ENCODE measurements at regions not wholly inside any gene's neighbourhood (a gene's known extent, or its start where the extent isn't known, plus 50 kb on each side); places are given as distances from the start of the nearest gene placed in this dataset.

GRCh38 chr10:10178476-10178875 lies 839.2 kb upstream of the CELF2 start:
- Histone ChIP-seq H3K4me3 (ENCODE audit: insufficient read depth, low read depth, low read length) (no peak overlapping the region), H3K36me3 (replicated peaks; ENCODE audit: control insufficient read depth, insufficient read depth, low read length) (no peaks in the 10 kb centered on the region), H3K27me3 (ENCODE audit: control insufficient read depth, insufficient read depth, low read length) (no peaks in the 10 kb centered on the region)
- no peak for DNase-seq

- Histone ChIP-seq H3K36me3 (replicated peaks; ENCODE audit: control insufficient read depth, insufficient read depth, low read length) (no peaks in the 10 kb centered on the region), H3K27me3 (ENCODE audit: control insufficient read depth, insufficient read depth, low read length) (no peaks in the 10 kb centered on the region), H3K4me3 (ENCODE audit: insufficient read depth, low read depth, low read length) (no peak overlapping the region)
- DNase-seq = no peak
Measured at GRCh38 chr10:10193848-10194247, 823.8 kb upstream of the CELF2 start.

- no peaks in the 10 kb centered on the region for H3K27me3 ChIP-seq (ENCODE audit: control insufficient read depth, insufficient read depth, low read length)
- no peak for DNase-seq
- no peaks in the 10 kb centered on the region for H3K36me3 ChIP-seq (replicated peaks; ENCODE audit: control insufficient read depth, insufficient read depth, low read length)
- H3K4me3 ChIP-seq (ENCODE audit: insufficient read depth, low read depth, low read length) = no peak overlapping the region
Measured at GRCh38 chr10:10196701-10197100, 821.0 kb upstream of the CELF2 start.

GRCh38 chr10:10197423-10197822 lies 820.2 kb upstream of the CELF2 start:
- no peaks in the 10 kb centered on the region for H3K27me3 ChIP-seq (ENCODE audit: control insufficient read depth, insufficient read depth, low read length)
- DNase-seq = no peak
- H3K36me3 ChIP-seq (replicated peaks; ENCODE audit: control insufficient read depth, insufficient read depth, low read length) = no peaks in the 10 kb centered on the region
- no peak overlapping the region for H3K4me3 ChIP-seq (ENCODE audit: insufficient read depth, low read depth, low read length)

DNA sequence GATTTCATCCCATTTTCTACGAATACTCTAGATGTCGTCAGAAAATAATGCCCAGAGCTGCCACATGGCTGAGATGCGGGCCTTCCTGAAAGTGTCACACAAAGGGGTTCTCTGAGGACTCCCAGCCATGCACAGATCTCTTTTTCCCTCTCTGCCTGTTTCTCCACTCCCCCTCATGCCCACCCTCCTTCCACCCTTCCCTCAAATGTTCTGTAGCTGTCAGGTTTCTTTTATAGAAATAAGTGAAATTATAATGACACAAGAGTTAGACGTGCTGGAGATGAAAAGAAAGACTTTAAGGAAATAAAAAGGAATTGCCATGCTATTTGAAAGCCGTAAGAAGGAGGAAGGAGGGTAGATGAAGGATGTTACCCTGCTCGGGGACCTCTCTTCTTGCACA lies 819.3 kb upstream of the CELF2 start:
- Histone ChIP-seq H3K27me3 (ENCODE audit: control insufficient read depth, insufficient read depth, low read length) (no peaks in the 10 kb centered on the region), H3K4me3 (ENCODE audit: insufficient read depth, low read depth, low read length) (no peak overlapping the region), H3K36me3 (replicated peaks; ENCODE audit: control insufficient read depth, insufficient read depth, low read length) (no peaks in the 10 kb centered on the region)
- DNase-seq = no peak

DNA sequence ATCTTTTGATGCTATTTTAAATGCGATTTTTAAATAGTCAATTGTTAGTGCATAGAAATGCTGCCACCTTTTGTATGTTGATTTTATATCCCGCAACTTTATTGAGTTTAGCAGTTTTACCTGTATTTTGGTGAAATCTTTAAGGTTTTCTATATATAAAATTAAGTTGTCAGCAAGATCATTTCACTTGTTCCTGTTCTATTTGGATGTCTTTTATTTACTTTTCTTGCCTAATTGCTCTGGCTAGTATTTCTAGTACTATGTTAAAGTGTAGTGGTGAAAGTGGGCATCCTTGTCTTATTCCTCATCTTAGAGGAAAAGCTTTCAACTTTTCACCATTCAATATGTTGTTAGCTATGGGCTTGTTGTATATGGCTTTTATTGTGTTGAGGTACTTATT lies 813.3 kb upstream of the CELF2 start:
- H3K27me3 ChIP-seq (ENCODE audit: control insufficient read depth, insufficient read depth, low read length) = no peaks in the 10 kb centered on the region
- no peak for DNase-seq
- H3K4me3 ChIP-seq (ENCODE audit: insufficient read depth, low read depth, low read length) = no peak overlapping the region
- no peaks in the 10 kb centered on the region for H3K36me3 ChIP-seq (replicated peaks; ENCODE audit: control insufficient read depth, insufficient read depth, low read length)

DNA sequence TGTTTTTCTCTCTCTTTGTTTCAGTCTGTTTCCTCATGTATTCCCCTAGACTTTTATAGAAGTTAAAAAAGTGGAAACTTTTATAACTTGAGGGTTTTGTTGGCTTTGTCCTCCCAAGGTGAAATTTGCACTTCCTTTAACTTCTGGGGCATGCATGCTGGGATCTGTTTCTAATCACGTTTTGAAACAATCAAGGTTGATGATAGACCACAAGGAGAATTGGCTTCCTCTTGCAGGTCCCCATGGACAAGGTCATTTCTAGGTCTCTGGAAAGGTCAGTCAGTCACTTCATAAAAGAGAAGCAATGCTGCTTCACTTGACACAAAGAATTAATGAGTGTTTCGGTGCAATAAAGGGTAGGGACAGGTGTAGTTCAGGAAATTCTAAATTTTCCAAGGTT lies 811.8 kb upstream of the CELF2 start:
- no peaks in the 10 kb centered on the region for H3K36me3 ChIP-seq (replicated peaks; ENCODE audit: control insufficient read depth, insufficient read depth, low read length)
- H3K27me3 ChIP-seq (ENCODE audit: control insufficient read depth, insufficient read depth, low read length) = no peaks in the 10 kb centered on the region
- DNase-seq = no peak
- no peak overlapping the region for H3K4me3 ChIP-seq (ENCODE audit: insufficient read depth, low read depth, low read length)

DNA sequence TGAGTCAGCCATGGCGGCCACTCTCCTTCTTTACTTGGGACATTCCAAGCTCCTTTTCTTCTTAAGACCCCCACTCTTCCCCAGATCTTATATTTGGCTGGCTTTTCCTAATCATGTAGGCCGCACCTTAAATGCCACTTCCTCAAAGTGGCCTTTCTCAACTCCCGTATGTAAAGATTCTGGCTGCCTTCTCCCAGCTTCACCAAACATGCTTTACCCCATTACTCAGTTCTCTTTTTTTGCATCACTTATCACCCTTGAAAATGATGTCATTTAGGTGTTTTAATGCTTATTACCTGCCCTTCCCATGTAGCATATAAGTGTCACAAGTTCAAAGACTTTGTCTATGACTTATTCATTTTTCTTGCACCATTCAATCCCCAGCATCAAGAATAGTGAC lies 810.1 kb upstream of the CELF2 start:
- H3K27me3 ChIP-seq (ENCODE audit: control insufficient read depth, insufficient read depth, low read length) = no peaks in the 10 kb centered on the region
- H3K36me3 ChIP-seq (replicated peaks; ENCODE audit: control insufficient read depth, insufficient read depth, low read length) = no peaks in the 10 kb centered on the region
- DNase-seq = no peak
- no peak overlapping the region for H3K4me3 ChIP-seq (ENCODE audit: insufficient read depth, low read depth, low read length)

GRCh38 chr10:10208196-10208595 lies 809.5 kb upstream of the CELF2 start:
- DNase-seq = no peak
- Histone ChIP-seq H3K27me3 (ENCODE audit: control insufficient read depth, insufficient read depth, low read length) (no peaks in the 10 kb centered on the region), H3K4me3 (ENCODE audit: insufficient read depth, low read depth, low read length) (no peak overlapping the region), H3K36me3 (replicated peaks; ENCODE audit: control insufficient read depth, insufficient read depth, low read length) (no peaks in the 10 kb centered on the region)

GRCh38 chr10:10209167-10209566 lies 808.5 kb upstream of the CELF2 start:
- no peaks in the 10 kb centered on the region for H3K27me3 ChIP-seq (ENCODE audit: control insufficient read depth, insufficient read depth, low read length)
- DNase-seq = no peak
- no peak overlapping the region for H3K4me3 ChIP-seq (ENCODE audit: insufficient read depth, low read depth, low read length)
- H3K36me3 ChIP-seq (replicated peaks; ENCODE audit: control insufficient read depth, insufficient read depth, low read length) = no peaks in the 10 kb centered on the region

DNA sequence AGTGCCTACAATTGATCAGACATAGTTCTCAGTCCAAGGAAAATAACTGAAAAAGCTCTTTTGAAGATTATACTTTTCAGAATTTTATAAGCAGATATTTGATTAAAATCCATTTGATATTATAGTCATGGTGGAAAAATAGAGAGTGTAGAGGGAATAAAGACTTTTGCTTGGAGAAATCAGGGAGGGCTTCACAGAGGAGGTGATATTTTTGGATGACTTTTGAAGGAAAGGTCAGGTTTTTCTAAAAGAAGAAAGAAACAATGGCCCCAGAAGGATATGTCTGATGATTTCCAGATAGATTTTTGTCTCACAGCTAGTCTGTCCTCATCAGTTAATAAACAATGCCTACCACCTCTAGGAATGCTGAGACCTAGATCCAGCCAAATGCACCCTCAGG lies 806.3 kb upstream of the CELF2 start:
- Histone ChIP-seq H3K27me3 (ENCODE audit: control insufficient read depth, insufficient read depth, low read length) (no peaks in the 10 kb centered on the region), H3K4me3 (ENCODE audit: insufficient read depth, low read depth, low read length) (no peak overlapping the region), H3K36me3 (replicated peaks; ENCODE audit: control insufficient read depth, insufficient read depth, low read length) (no peaks in the 10 kb centered on the region)
- no peak for DNase-seq

- Histone ChIP-seq H3K4me3 (ENCODE audit: insufficient read depth, low read depth, low read length) (no peak overlapping the region), H3K27me3 (ENCODE audit: control insufficient read depth, insufficient read depth, low read length) (no peaks in the 10 kb centered on the region)
- no peak for DNase-seq
Measured at GRCh38 chr10:10213237-10213636, 804.4 kb upstream of the CELF2 start.

DNA sequence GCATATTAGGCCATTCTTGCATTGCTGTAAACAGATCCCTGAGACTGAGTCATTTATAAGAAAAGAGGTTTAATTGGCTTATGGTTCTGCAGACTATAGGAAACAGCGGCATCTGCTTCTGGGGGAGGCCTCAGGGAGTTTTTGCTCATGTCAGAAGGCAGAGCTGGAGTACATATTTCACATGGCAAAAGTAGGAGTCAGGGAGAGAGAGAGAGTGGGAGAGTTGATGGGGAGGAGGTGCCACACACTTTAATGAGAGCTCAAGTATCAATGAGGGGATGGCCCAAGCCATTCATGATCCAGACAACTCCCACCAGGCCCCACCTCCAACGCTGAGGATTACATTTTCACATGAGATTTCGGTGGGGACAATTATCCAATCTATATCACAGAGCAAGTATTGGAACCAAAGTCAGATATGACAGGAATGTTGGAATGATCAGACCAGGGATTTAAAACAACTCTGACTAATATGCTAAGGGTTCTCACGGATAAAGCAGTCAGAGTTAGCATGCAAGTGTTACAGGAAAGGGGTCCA lies 795.3 kb upstream of the CELF2 start:
- DNase-seq = no peak
- H3K4me3 ChIP-seq (ENCODE audit: insufficient read depth, low read depth, low read length) = no peak overlapping the region

More at GRCh38 chr10:10213237-10213636, 804.4 kb upstream of the CELF2 start:
- no peaks in the 10 kb centered on the region for H3K36me3 ChIP-seq (replicated peaks; ENCODE audit: control insufficient read depth, insufficient read depth, low read length)

DNA sequence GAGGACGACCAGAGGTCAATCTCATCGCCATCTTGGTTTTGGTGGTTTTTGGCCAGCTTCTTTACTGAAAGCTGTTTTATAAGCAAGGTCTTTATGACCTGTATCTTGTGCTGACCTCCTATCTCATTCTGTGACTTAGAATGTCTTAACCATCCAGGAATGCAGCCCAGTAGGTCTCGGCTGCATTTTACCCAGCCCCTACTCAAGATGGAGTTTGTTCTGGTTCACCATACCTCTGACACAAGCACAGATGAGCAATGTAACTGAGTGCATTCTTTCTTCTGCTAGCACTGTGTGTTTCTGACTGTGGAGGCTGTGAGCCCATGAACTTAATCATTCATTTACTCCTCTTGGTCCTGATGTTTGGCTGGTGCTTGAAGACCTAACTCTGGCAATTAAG lies 794.5 kb upstream of the CELF2 start:
- H3K4me3 ChIP-seq (ENCODE audit: insufficient read depth, low read depth, low read length) = no peak overlapping the region
- no peaks in the 10 kb centered on the region for H3K36me3 ChIP-seq (replicated peaks; ENCODE audit: control insufficient read depth, insufficient read depth, low read length)
- no peak for DNase-seq
- no peaks in the 10 kb centered on the region for H3K27me3 ChIP-seq (ENCODE audit: control insufficient read depth, insufficient read depth, low read length)

More for the DNA sequence above, 795.3 kb upstream of the CELF2 start:
- Histone ChIP-seq H3K27me3 (ENCODE audit: control insufficient read depth, insufficient read depth, low read length) (no peaks in the 10 kb centered on the region), H3K36me3 (replicated peaks; ENCODE audit: control insufficient read depth, insufficient read depth, low read length) (no peaks in the 10 kb centered on the region)

- H3K36me3 ChIP-seq (replicated peaks; ENCODE audit: control insufficient read depth, insufficient read depth, low read length) = no peaks in the 10 kb centered on the region
- no peaks in the 10 kb centered on the region for H3K27me3 ChIP-seq (ENCODE audit: control insufficient read depth, insufficient read depth, low read length)
- DNase-seq = no peak
- no peak overlapping the region for H3K4me3 ChIP-seq (ENCODE audit: insufficient read depth, low read depth, low read length)
Measured at GRCh38 chr10:10225136-10225676, 792.5 kb upstream of the CELF2 start.

- no peaks in the 10 kb centered on the region for H3K36me3 ChIP-seq (replicated peaks; ENCODE audit: control insufficient read depth, insufficient read depth, low read length)
- DNase-seq = no peak
- no peaks in the 10 kb centered on the region for H3K27me3 ChIP-seq (ENCODE audit: control insufficient read depth, insufficient read depth, low read length)
- no peak overlapping the region for H3K4me3 ChIP-seq (ENCODE audit: insufficient read depth, low read depth, low read length)
Measured at GRCh38 chr10:10233229-10233628, 784.4 kb upstream of the CELF2 start.
